ENCODE measurements at regions not wholly inside any gene's neighbourhood (a gene's known extent, or its start where the extent isn't known, plus 50 kb on each side); places are given as distances from the start of the nearest gene placed in this dataset.
A peak's percentile ranks its signal among the peaks of the same experiment; 100 is the strongest.

DNA sequence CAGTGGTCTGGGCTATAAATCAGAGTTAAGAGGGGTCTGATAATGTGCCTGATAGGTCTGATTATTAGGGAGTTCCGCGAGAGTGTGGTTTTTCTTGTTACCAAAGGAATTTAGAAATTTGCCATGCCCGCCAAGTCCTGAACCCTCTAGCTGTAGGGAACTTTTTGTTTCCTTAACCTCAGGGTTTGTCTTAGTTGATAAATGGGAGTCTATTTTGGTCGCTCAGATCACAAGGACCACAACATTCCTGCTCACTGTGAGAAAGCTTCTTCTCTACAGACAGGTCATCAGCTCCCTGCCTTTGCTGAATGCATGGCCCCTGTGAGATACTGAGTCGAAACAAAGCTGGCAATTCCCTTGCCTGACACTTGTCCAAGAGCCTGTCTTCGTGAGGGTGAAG is 497.8 kb downstream of the HS3ST4 start:
- H3K4me3 ChIP-seq = no peak overlapping the region
- peaks cover 30% of the 10 kb centered on the region for H3K4me1 ChIP-seq (ENCODE audit: low read depth)
- no peaks in the 10 kb centered on the region for H3K27me3 ChIP-seq
- H3K36me3 ChIP-seq = no peaks in the 10 kb centered on the region
- H3K9me3 ChIP-seq (ENCODE audit: low read depth) = no peaks in the 10 kb centered on the region
- H3K27ac ChIP-seq = peak overlapping the region; percentile 94
- peak in 1 of 2 donors; percentile 78 for DNase-seq (ENCODE audit: low read depth in 1 of 2, low spot score in 1 of 2)
- no peak for TF ChIP-seq CTCF (IDR thresholded peaks at IDR 0.05; ENCODE audit: low read depth, low read length)

DNA sequence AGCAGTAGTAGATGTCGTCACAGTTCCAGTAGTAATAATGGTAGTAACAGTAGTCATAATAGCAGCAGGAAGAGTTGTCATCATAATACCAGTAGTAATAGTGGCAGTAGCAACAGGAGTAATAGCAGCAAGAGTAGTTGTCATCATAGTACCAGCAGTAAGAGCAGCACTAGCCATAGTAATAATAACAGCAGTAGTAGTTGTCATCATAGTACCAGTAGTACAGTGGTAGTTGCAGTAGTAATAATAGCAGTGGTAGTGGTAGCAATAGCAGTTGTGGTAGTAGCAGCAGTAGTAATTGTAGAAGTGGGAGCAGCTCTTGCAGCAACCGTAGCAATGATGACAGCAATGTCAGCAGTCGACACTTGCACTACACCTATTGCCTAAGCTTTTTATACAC is 502.8 kb downstream of the HS3ST4 start:
- peak in 1 of 2 donors; percentile 23 for DNase-seq (ENCODE audit: low read depth in 1 of 2, low spot score in 1 of 2)
- H3K27me3 ChIP-seq = no peaks in the 10 kb centered on the region
- H3K4me3 ChIP-seq = no peak overlapping the region
- H3K4me1 ChIP-seq (ENCODE audit: low read depth) = peaks cover 20% of the 10 kb centered on the region
- no peaks in the 10 kb centered on the region for H3K36me3 ChIP-seq
- H3K27ac ChIP-seq = no peak overlapping the region
- no peaks in the 10 kb centered on the region for H3K9me3 ChIP-seq (ENCODE audit: low read depth)
- no peak for TF ChIP-seq CTCF (IDR thresholded peaks at IDR 0.05; ENCODE audit: low read depth, low read length)

DNA sequence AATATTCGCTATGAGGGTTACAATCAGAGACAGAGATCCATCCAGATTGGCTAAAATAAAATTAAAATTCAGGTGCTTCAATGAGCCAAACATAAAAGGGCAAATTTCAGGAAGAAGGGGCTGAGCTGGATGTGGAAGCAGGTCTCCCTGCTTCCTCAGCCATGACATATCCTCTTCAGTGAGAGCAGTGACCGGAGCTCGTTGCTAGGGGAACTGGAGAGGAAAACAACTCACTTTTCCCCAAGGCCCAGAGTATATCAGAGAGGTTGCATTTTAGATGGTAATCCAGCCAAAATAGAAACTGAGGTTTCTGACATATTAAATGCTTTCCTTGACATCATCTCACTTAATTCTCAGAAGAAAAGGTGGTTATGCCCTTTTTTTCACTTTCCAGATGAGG is 503.5 kb downstream of the HS3ST4 start:
- Histone ChIP-seq H3K4me1 (ENCODE audit: low read depth) (peaks cover 14% of the 10 kb centered on the region), H3K9me3 (ENCODE audit: low read depth) (no peaks in the 10 kb centered on the region), H3K36me3 (no peaks in the 10 kb centered on the region), H3K4me3 (no peak overlapping the region), H3K27ac (no peak overlapping the region), H3K27me3 (no peaks in the 10 kb centered on the region)
- no peak for TF ChIP-seq CTCF (IDR thresholded peaks at IDR 0.05; ENCODE audit: low read depth, low read length)
- DNase-seq (ENCODE audit: low read depth in 1 of 2, low spot score in 1 of 2) = no peak

DNA sequence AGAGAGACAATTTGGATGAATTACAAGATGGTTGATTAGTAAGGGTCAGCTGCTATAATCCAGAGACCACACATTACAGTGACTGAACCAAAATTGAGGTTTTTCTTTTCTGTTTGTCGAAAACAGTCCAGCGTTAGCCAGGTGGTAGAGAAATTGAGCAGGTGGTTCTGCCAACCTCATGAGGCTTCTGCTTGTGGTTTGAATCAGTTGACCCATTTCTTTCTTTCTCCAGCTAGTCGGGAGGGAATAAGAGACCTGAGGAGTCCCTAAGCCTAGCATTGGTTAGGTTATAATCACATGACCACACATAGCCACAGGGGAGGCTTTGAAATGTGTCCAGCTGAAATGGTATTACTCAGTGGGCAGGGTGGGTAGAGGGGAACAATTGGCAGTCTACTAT is 504.6 kb downstream of the HS3ST4 start:
- Histone ChIP-seq H3K4me3 (no peak overlapping the region), H3K36me3 (no peaks in the 10 kb centered on the region), H3K4me1 (ENCODE audit: low read depth) (peaks cover 6% of the 10 kb centered on the region), H3K27me3 (no peaks in the 10 kb centered on the region), H3K27ac (peak overlapping the region; percentile 17), H3K9me3 (ENCODE audit: low read depth) (no peaks in the 10 kb centered on the region)
- TF ChIP-seq CTCF (IDR thresholded peaks at IDR 0.05; ENCODE audit: low read depth, low read length) = no peak
- no peak for DNase-seq (ENCODE audit: low read depth in 1 of 2, low spot score in 1 of 2)

DNA sequence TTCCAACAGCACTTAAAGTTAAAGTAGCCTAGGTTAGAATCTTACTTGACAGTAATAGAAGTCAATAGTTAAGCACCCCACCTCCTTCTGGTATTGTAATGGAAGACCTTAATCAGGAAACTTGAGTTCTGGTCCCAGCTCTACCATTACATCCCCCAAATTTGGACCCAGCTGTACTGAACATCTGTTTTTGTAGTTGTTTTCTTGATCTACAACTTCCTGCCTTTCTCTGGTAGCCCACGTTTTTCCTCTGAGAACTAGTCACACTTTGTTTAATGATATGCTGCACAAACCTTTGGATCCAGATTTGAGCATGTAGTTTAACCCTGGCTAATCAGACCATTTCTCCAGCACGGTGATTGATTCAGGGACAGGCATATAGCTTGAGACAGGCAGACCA is 505.0 kb downstream of the HS3ST4 start:
- Histone ChIP-seq H3K4me3 (no peak overlapping the region), H3K4me1 (ENCODE audit: low read depth) (peaks cover 6% of the 10 kb centered on the region), H3K27ac (peak overlapping the region; percentile 17), H3K27me3 (no peaks in the 10 kb centered on the region), H3K9me3 (ENCODE audit: low read depth) (no peaks in the 10 kb centered on the region), H3K36me3 (no peaks in the 10 kb centered on the region)
- no peak for DNase-seq (ENCODE audit: low read depth in 1 of 2, low spot score in 1 of 2)
- TF ChIP-seq CTCF (IDR thresholded peaks at IDR 0.05; ENCODE audit: low read depth, low read length) = no peak

- H3K4me3 ChIP-seq = no peak overlapping the region
- no peak for TF ChIP-seq CTCF (IDR thresholded peaks at IDR 0.05; ENCODE audit: low read depth, low read length)
- H3K27ac ChIP-seq = peak overlapping the region; percentile 73
- peaks cover 6% of the 10 kb centered on the region for H3K4me1 ChIP-seq (ENCODE audit: low read depth)
- no peaks in the 10 kb centered on the region for H3K27me3 ChIP-seq
- no peak for DNase-seq (ENCODE audit: low read depth in 1 of 2, low spot score in 1 of 2)
- no peaks in the 10 kb centered on the region for H3K9me3 ChIP-seq (ENCODE audit: low read depth)
- H3K36me3 ChIP-seq = no peaks in the 10 kb centered on the region
Measured at GRCh38 chr16:26197707-26198106, 505.9 kb downstream of the HS3ST4 start.
